Left lobe of liver (tissue), 2 donors: ENCODE measurements at regions not wholly inside any gene's neighbourhood (a gene's known extent, or its start where the extent isn't known, plus 50 kb on each side); places are given as distances from the start of the nearest gene placed in this dataset.
"Not testable (repeated sequence)": the region's sequence is repeated elsewhere in the genome, so short reads cannot be mapped to it uniquely, and the experiment has no call there.

Source experiments
- ATAC-seq: fragments of 200-7000 bp; cut with Tn5 transposase; one replicate; pipeline ENCODE4 v1.9.1; 2020; ENCODE audit warnings: mild to moderate bottlenecking, moderate library complexity
- DNase-seq: peaks from one replicate; pipeline ENCODE4 v3.0.0-alpha.2; 2020; ENCODE audit warnings: low spot score
- donor health status: DM: no; HTN: no; CAD: no; lungs with moderate emphysema.
- donor health status: DM: no; HTN: yes; CAD: no.

GRCh38 chr2:359047-359446, 71.2 kb upstream of the ALKAL2 start:
- no peak for ATAC-seq
- DNase-seq, result no peak

DNA sequence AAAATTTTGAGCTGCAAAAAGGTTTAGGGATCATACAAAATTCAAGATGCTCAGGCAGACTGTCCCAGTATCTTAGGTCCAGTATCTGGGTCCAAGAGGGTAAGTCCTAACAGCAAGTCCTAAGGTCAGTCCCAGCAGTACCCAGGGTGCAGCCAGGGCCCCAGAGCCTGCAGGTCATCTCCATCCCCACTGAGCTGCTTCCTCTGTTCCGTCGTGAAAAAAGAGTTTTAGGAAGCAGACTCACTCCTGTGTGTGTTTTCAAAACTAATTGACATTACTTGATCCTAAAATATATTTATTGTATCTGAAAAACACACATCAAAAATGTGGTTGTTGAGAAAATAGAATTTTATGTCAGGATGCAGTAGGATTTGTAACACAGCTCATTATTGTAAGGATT, 69.9 kb upstream of the ALKAL2 start:
- DNase-seq (no peak), ATAC-seq (no peak)

GRCh38 chr2:356304-356703, 68.4 kb upstream of the ALKAL2 start:
- not testable (repeated sequence) for ATAC-seq, DNase-seq

GRCh38 chr2:355773-356172, 67.9 kb upstream of the ALKAL2 start:
- DNase-seq, result no peak
- no peak for ATAC-seq

DNA sequence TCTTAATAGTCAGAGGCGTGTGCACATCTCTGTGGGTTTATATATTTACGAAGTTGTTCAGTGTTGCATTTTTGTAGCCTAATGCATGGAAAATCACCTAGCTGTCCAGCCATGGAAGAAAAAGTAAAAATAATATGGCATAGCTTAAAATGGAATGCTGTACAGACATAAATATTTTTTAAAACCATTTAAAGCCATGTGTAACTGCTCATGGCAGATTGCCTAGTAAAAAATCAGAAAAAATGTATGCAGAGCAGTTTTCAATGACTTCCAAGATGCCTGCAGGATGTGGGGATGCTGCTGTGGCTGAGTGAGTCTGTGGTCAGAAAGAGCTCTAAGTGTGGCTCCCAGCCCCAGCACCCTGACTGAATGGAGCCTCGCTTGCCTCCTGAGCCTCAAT, 64.8 kb upstream of the ALKAL2 start:
- DNase-seq (no peak), ATAC-seq (no peak)

GRCh38 chr2:349390-349789, 61.5 kb upstream of the ALKAL2 start:
- ATAC-seq (no peak), DNase-seq (no peak)

GRCh38 chr2:348361-348916, 60.5 kb upstream of the ALKAL2 start:
- DNase-seq (no peak), ATAC-seq (no peak)

- no peak for DNase-seq
- ATAC-seq, result no peak
Observed at GRCh38 chr2:344811-345210, 56.9 kb upstream of the ALKAL2 start.

DNA sequence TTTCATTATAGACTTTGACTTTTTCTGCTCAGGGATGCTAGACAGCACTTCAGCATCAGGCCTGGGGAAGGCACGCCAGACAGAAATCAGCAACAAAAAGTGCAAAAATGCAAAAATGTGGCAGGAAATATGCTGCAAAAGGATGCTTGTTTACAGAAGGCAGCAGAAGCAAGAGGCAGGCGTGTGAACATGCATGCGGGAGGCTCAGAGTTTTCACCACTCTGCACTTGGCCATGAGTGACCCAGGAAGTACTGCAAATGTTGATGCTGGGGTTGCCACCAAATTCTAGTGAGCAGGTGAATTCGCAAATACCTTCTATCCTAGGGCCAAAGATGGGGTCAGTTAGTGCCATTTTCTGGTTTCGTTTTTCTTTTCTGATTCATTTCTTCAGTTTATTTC, 55.5 kb upstream of the ALKAL2 start:
- no peak for DNase-seq
- ATAC-seq, result no peak

- DNase-seq, result no peak
- no peak for ATAC-seq
Observed at GRCh38 chr2:341912-342311, 54.0 kb upstream of the ALKAL2 start.

DNA sequence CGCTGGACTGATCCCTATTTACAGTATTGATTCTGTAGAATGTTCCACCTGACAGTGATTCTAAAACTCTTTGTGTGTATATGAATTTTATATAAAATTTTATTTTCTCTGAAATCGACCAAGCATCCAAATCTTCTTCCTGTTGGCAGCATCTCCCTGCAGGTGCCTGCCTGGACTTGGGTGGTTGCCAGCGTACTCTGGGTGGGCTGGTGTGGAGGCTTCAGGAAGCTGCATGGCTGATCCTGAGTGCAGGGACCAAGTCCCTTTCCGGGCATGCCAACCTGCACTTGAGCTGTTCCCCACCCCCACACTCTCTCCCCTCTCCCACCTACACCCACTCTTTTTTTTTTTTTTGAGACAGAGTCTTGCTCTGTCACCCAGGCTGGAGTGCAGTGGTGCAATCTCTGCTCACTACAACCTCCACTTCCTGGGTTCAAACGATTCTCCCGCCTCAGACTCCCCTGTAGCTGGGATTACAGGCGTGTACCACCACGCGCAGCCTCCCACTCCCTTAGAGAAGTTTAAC, 53.2 kb upstream of the ALKAL2 start:
- ATAC-seq (no peak), DNase-seq (no peak)
